ENCODE measurements at regions not wholly inside any gene's neighbourhood (a gene's known extent, or its start where the extent isn't known, plus 50 kb on each side); places are given as distances from the start of the nearest gene placed in this dataset.

DNA sequence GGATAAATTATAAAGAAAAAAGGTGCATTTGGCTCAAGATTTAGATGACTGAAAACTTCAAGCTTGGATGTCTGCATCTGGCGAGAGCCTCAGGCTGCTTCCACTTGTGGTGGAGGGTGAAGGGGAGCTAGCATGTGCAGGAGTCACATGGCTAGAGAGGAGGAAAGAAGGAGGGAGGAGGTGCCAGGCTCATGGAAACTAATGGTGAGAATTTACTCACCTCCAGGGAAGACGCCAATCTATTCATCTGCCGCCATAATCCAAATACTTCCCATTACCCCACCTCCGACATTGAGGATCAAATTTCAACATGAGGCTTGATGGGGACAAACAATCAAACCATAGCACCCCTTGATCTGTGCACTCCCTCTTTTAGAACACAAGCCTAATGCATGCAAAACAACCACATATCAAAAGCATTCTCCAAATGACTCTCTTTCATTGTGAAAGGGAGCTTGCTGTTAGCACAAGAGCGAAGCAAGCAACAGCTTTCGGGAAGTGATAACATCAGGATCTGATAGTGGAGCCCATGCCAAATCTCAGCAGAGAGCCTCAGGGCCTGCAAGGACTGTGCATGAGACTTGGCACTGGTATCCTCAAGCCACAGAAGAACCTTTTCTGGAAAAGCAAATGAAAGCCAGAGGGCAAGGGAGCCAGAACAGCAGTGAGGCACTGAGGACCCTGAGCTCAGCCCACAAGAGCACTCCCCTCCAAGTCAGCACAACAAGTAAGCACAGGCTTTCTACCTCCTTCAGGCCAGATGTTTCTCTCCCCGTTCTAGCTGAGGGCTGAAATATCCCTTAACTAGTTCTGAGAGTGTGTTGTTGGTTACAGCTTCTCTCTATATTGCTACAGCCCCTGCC, 50.2 kb upstream of the THBS1 start:
- Histone ChIP-seq H3K9ac (ENCODE audit: low read length) (no peak overlapping the region), H3K27me3 (ENCODE audit: control insufficient read depth, insufficient read depth, low read length) (no peaks in the 10 kb centered on the region), H3K36me3 (ENCODE audit: control insufficient read depth, insufficient read depth, low read length) (no peaks in the 10 kb centered on the region), H3K9me3 (ENCODE audit: control insufficient read depth, insufficient read depth, low read depth, low read length) (0 out of 2 replicates have a peak, but pooled peaks cover 3% of the 10 kb centered on the region), H3K27ac (ENCODE audit: low read depth, low read length) (no peak overlapping the region), H3K4me3 (ENCODE audit: low read depth, low read length) (no peak overlapping the region), H3K4me1 (ENCODE audit: control insufficient read depth, insufficient read depth, low read length) (peaks cover 11% of the 10 kb centered on the region; the same call in 1 of the 2 replicates)

All from HUES6 (cell line).